ENCODE measurements at regions not wholly inside any gene's neighbourhood (a gene's known extent, or its start where the extent isn't known, plus 50 kb on each side); places are given as distances from the start of the nearest gene placed in this dataset.

- Histone ChIP-seq H3K4me1 (peaks cover 6 to 13% of the 10 kb centered on the region in 2 donors), H3K27me3 (no peaks in the 10 kb centered on the region), H3K36me3 (no peaks in the 10 kb centered on the region), H3K27ac (no peak overlapping the region), H3K9me3 (no peaks in the 10 kb centered on the region), H3K4me3 (replicated peaks in 1 of 3) (no peak overlapping the region)
- WGBS, 2 donors, result 86 to 90% methylated on average over 2 of the region's 2 CpGs
- intact Hi-C loops (cut with DNase I), result no loop called here
- TF ChIP-seq POLR2A (IDR thresholded peaks at IDR 0.05) (no peak), CTCF (IDR thresholded peaks at IDR 0.05) (no peak)
- DNase-seq, result no peak
These were observed 115.6 kb upstream of the CYP1B1 start for GRCh38 chr2:38191516-38191915.

GRCh38 chr2:38190542-38191218 lies 114.7 kb upstream of the CYP1B1 start:
- H3K36me3 ChIP-seq, result no peaks in the 10 kb centered on the region
- H3K27me3 ChIP-seq, result no peaks in the 10 kb centered on the region
- intact Hi-C loops (cut with DNase I), result no loop called here
- peak overlapping the region in 1 of 3 donors; percentile 13 for H3K27ac ChIP-seq
- DNase-seq, result no peak
- no peak overlapping the region for H3K4me3 ChIP-seq (replicated peaks in 1 of 3)
- H3K9me3 ChIP-seq, result no peaks in the 10 kb centered on the region
- TF ChIP-seq POLR2A (IDR thresholded peaks at IDR 0.05) (no peak), CTCF (IDR thresholded peaks at IDR 0.05) (no peak)
- WGBS, 2 donors, result 93 to 95% methylated on average over 3 of the region's 3 CpGs
- H3K4me1 ChIP-seq, result peaks cover 6 to 13% of the 10 kb centered on the region in 2 donors

GRCh38 chr2:38187541-38188011 lies 111.6 kb upstream of the CYP1B1 start:
- Histone ChIP-seq H3K4me3 (replicated peaks in 1 of 3) (no peak overlapping the region), H3K27ac (peak overlapping the region; percentile 67 to 87 (median 75)), H3K36me3 (no peaks in the 10 kb centered on the region), H3K9me3 (no peaks in the 10 kb centered on the region), H3K27me3 (no peaks in the 10 kb centered on the region), H3K4me1 (peaks cover 6 to 13% of the 10 kb centered on the region in 2 donors)
- DNase-seq, result peak; percentile 85 to 90
- no peak for TF ChIP-seq CTCF (IDR thresholded peaks at IDR 0.05)
- peak in 1 of 2 donors; percentile 42 for TF ChIP-seq POLR2A (IDR thresholded peaks at IDR 0.05)
- intact Hi-C loops (cut with DNase I), result no loop called here
- whole genome bisulfite sequencing, 2 donors, result 12 to 27% methylated on average over 5 of the region's 5 CpGs

GRCh38 chr2:38185012-38185491 lies 109.1 kb upstream of the CYP1B1 start:
- intact Hi-C loops (cut with DNase I), result no loop called here
- Histone ChIP-seq H3K9me3 (no peaks in the 10 kb centered on the region), H3K4me3 (replicated peaks in 1 of 3) (no peak overlapping the region), H3K27ac (peak overlapping the region in 1 of 3 donors; percentile 19), H3K36me3 (no peaks in the 10 kb centered on the region), H3K27me3 (no peaks in the 10 kb centered on the region), H3K4me1 (peaks cover 6 to 13% of the 10 kb centered on the region in 2 donors)
- TF ChIP-seq POLR2A (IDR thresholded peaks at IDR 0.05) (no peak), CTCF (IDR thresholded peaks at IDR 0.05) (no peak)
- no peak for DNase-seq
- 35 to 45% methylated on average over 1 of the region's 1 CpG for WGBS, 2 donors

GRCh38 chr2:38182492-38183003 lies 106.6 kb upstream of the CYP1B1 start:
- Histone ChIP-seq H3K36me3 (no peaks in the 10 kb centered on the region), H3K27ac (no peak overlapping the region), H3K4me1 (peaks cover 14 to 19% of the 10 kb centered on the region in 2 donors), H3K9me3 (no peaks in the 10 kb centered on the region), H3K4me3 (replicated peaks in 1 of 3) (no peak overlapping the region), H3K27me3 (no peaks in the 10 kb centered on the region)
- intact Hi-C loops (cut with DNase I), result no loop called here
- no peak for DNase-seq
- 88% methylated on average over 4 of the region's 4 CpGs for WGBS, 2 donors
- no peak for TF ChIP-seq POLR2A (IDR thresholded peaks at IDR 0.05)
- no peak for TF ChIP-seq CTCF (IDR thresholded peaks at IDR 0.05)

Data from thyroid gland (tissue), 4 donors.